H9 (cell line): ENCODE measurements at regions not wholly inside any gene's neighbourhood (a gene's known extent, or its start where the extent isn't known, plus 50 kb on each side); places are given as distances from the start of the nearest gene placed in this dataset.

ENCODE experiments used
- DNase-seq: peaks from one replicate; pipeline ENCODE4 v3.0.0-alpha.2; 2017
- H2AFZ ChIP-seq: one replicate; pipeline ENCODE4 v1.6.1; 2013; ENCODE audit warnings: mild to moderate bottlenecking, low read length, control low read depth, moderate library complexity
- H2AK5ac ChIP-seq: 2 replicates; pipeline ENCODE4 v1.6.1; 2013; ENCODE audit warnings: low read length, control low read depth, mixed read lengths; ENCODE audit not compliant: insufficient read length
- H2BK120ac ChIP-seq: one replicate; pipeline ENCODE4 v1.6.1; 2013; ENCODE audit warnings: low read depth, mild to moderate bottlenecking, low read length, control low read depth, inconsistent platforms; ENCODE audit not compliant: poor library complexity, severe bottlenecking
- H2BK12ac ChIP-seq: 2 replicates; pipeline ENCODE4 v1.6.1; 2013; ENCODE audit warnings: low read length, control low read depth, mixed read lengths, low read depth; ENCODE audit not compliant: insufficient read length
- H2BK15ac ChIP-seq: 2 replicates; pipeline ENCODE4 v1.6.1; 2013; ENCODE audit warnings: low read depth, low read length, control low read depth
- H2BK20ac ChIP-seq: one replicate; pipeline ENCODE4 v1.6.1; 2013; ENCODE audit warnings: low read depth, mild to moderate bottlenecking, low read length, control low read depth, inconsistent platforms; ENCODE audit not compliant: poor library complexity, severe bottlenecking
- H2BK5ac ChIP-seq: 2 replicates; pipeline ENCODE4 v1.6.1; 2013; ENCODE audit warnings: low read length, control low read depth, mixed read lengths; ENCODE audit not compliant: insufficient read length
- H3K14ac ChIP-seq: 2 replicates; pipeline ENCODE4 v1.6.1; 2013; ENCODE audit warnings: low read length, control low read depth; ENCODE audit not compliant: insufficient read depth
- H3K18ac ChIP-seq: 2 replicates; pipeline ENCODE4 v1.6.1; 2013; ENCODE audit warnings: low read depth, mild to moderate bottlenecking, mixed read lengths, low read length, control low read depth; ENCODE audit not compliant: insufficient read length
- H3K23ac ChIP-seq: 2 replicates; pipeline ENCODE4 v1.6.1; 2013; ENCODE audit warnings: low read length, control low read depth, mixed read lengths, low read depth; ENCODE audit not compliant: insufficient read length
- H3K23me2 ChIP-seq: 2 replicates; pipeline ENCODE4 v1.6.1; 2013; ENCODE audit warnings: low read depth, mild to moderate bottlenecking, mixed read lengths, low read length, control low read depth; ENCODE audit not compliant: insufficient read length, poor library complexity, severe bottlenecking
- H3K27ac ChIP-seq: 2 replicates; pipeline ENCODE4 v1.5.1; 2013; ENCODE audit warnings: low read length, control low read depth, mixed read lengths, low read depth; ENCODE audit not compliant: insufficient read length
- H3K27me3 ChIP-seq: 2 replicates; pipeline ENCODE4 v1.6.1; 2013; ENCODE audit warnings: low read length, control low read depth, inconsistent platforms; ENCODE audit not compliant: insufficient read depth
- H3K4ac ChIP-seq: 2 replicates; pipeline ENCODE4 v1.6.1; 2013; ENCODE audit warnings: low read depth, mild to moderate bottlenecking, control low read depth, inconsistent platforms, low read length, moderate library complexity
- H3K4me1 ChIP-seq: 2 replicates; pipeline ENCODE4 v1.6.1; 2013; ENCODE audit warnings: low read length, control low read depth, inconsistent platforms; ENCODE audit not compliant: insufficient read depth
- H3K4me2 ChIP-seq: 2 replicates; pipeline ENCODE4 v1.6.1; 2013; ENCODE audit warnings: low read length, control low read depth, mixed read lengths; ENCODE audit not compliant: insufficient read length, insufficient read depth
- H3K56ac ChIP-seq: 2 replicates; pipeline ENCODE4 v1.6.1; 2013; ENCODE audit warnings: low read depth, mild to moderate bottlenecking, mixed read lengths, low read length, control low read depth; ENCODE audit not compliant: insufficient read length
- H3K79me1 ChIP-seq: 2 replicates; pipeline ENCODE4 v1.6.1; 2013; ENCODE audit warnings: low read depth, mild to moderate bottlenecking, moderate library complexity, low read length, control low read depth, inconsistent platforms; ENCODE audit not compliant: insufficient read depth, poor library complexity, severe bottlenecking
- H3K79me2 ChIP-seq: 2 replicates; pipeline ENCODE4 v1.6.1; 2013; ENCODE audit warnings: low read length, control low read depth, inconsistent platforms; ENCODE audit not compliant: insufficient read depth
- H3K9ac ChIP-seq: 2 replicates; pipeline ENCODE4 v1.6.1; 2013; ENCODE audit warnings: low read length, control low read depth, mixed read lengths; ENCODE audit not compliant: insufficient read length; ENCODE audit errors: extremely low read depth
- H3K9me3 ChIP-seq: one replicate; pipeline ENCODE4 v1.6.1; 2013; ENCODE audit warnings: low read depth, low read length, inconsistent platforms; ENCODE audit not compliant: control insufficient read depth
- H3T11ph ChIP-seq: one replicate; pipeline ENCODE4 v1.6.1; 2013; ENCODE audit warnings: mild to moderate bottlenecking, low read length, control low read depth, inconsistent platforms
- H4K20me1 ChIP-seq: one replicate; pipeline ENCODE4 v1.6.1; 2013; ENCODE audit not compliant: control insufficient read depth, insufficient read length, insufficient read depth
- H4K5ac ChIP-seq: 2 replicates; pipeline ENCODE4 v1.6.1; 2013; ENCODE audit warnings: low read depth, mild to moderate bottlenecking, mixed read lengths, low read length, control low read depth; ENCODE audit not compliant: insufficient read length
- H4K8ac ChIP-seq: replicated peaks from 2 replicates; pipeline ENCODE4 v1.6.1; 2013; ENCODE audit warnings: low read length, control low read depth, mixed read lengths, low read depth; ENCODE audit not compliant: insufficient read length
- H4K91ac ChIP-seq: 2 replicates; pipeline ENCODE4 v1.6.1; 2013; ENCODE audit warnings: low read depth, mild to moderate bottlenecking, moderate library complexity, mixed read lengths, low read length, control low read depth; ENCODE audit not compliant: insufficient read length
- H3K27ac Mint-ChIP-seq, 3 experiments: 2 replicates in 2 of 3; 3 replicates in 1 of 3; pipeline ENCODE4 v1.8.0; 2020 to 2021; ENCODE audit warnings: mixed read lengths in 3 of 3, mild to moderate bottlenecking in 1 of 3, moderate library complexity in 1 of 3
- H3K27me3 Mint-ChIP-seq: 2 replicates; pipeline ENCODE4 v1.8.0; 2021; ENCODE audit warnings: low read depth, mild to moderate bottlenecking, moderate library complexity, mixed read lengths
- H3K36me3 Mint-ChIP-seq, 3 experiments: 2 replicates in 2 of 3; 3 replicates in 1 of 3; pipeline ENCODE4 v1.8.0; 2020 to 2021; ENCODE audit warnings: low read depth in 3 of 3, mixed read lengths in 3 of 3; ENCODE audit not compliant: insufficient read depth in 1 of 3
- H3K4me1 Mint-ChIP-seq, 2 experiments: 2 replicates each; pipeline ENCODE4 v1.8.0; 2020; ENCODE audit warnings: mixed read lengths in 2 of 2
- H3K4me3 Mint-ChIP-seq, 2 experiments: 2 replicates in 1 of 2; 3 replicates in 1 of 2; pipeline ENCODE4 v1.8.0; 2020 to 2021; ENCODE audit warnings: mild to moderate bottlenecking in 2 of 2, mixed read lengths in 2 of 2, moderate library complexity in 1 of 2
- H3K9me3 Mint-ChIP-seq, 2 experiments: 2 replicates in 1 of 2; 3 replicates in 1 of 2; pipeline ENCODE4 v1.8.0; 2020; ENCODE audit warnings: mild to moderate bottlenecking in 2 of 2, mixed read lengths in 2 of 2, moderate library complexity in 1 of 2
- CTCF ChIP-seq: fragments of 200-600 bp; sonication (generic); conservative IDR thresholded peaks from 3 replicates; pipeline ENCODE4 v1.8.0; 2021; ENCODE audit warnings: antibody characterized with exemption, mild to moderate bottlenecking
- WGBS: extraction: QIAGEN DNeasy Blood & Tissue Kit; methylation state at CpG from one replicate; pipeline ENCODE4 v1.1.7; 2013; ENCODE audit warnings: missing lambda C conversion rate, low lambda C conversion rate, mixed read lengths; ENCODE audit not compliant: insufficient read length; ENCODE audit errors: extremely low coverage; 5-methylcytosine and 5-hydroxymethylcytosine counted together

GRCh38 chr11:112454841-112455240 lies 194.2 kb upstream of the PLET1 start:
- Mint-ChIP-seq H3K4me1 (no peaks in the 10 kb centered on the region), H3K36me3 (no peaks in the 10 kb centered on the region), H3K9me3 (no peaks in the 10 kb centered on the region), H3K4me3 (no peak overlapping the region), H3K27me3 (peaks cover 8% of the 10 kb centered on the region), H3K27ac (no peak overlapping the region)
- Histone ChIP-seq H4K20me1 (no peaks in the 10 kb centered on the region), H3K14ac (no peak overlapping the region), H3K4me1 (no peaks in the 10 kb centered on the region), H3K9ac (no peak overlapping the region), H4K91ac (no peak overlapping the region), H3K79me1 (no peaks in the 10 kb centered on the region), H3T11ph (no peak overlapping the region), H2AFZ (no peak overlapping the region), H3K4me2 (no peak overlapping the region), H3K23me2 (no peaks in the 10 kb centered on the region), H3K23ac (no peak overlapping the region), H2BK5ac (no peak overlapping the region), H3K18ac (no peak overlapping the region), H3K4ac (no peak overlapping the region), H3K9me3 (no peaks in the 10 kb centered on the region), H3K79me2 (no peaks in the 10 kb centered on the region), H3K27ac (no peak overlapping the region), H2AK5ac (no peak overlapping the region), H2BK12ac (no peak overlapping the region), H2BK120ac (no peak overlapping the region), H4K8ac (no peak overlapping the region), H2BK15ac (no peak overlapping the region), H4K5ac (no peak overlapping the region), H2BK20ac (no peak overlapping the region), H3K56ac (no peak overlapping the region), H3K27me3 (no peaks in the 10 kb centered on the region)
- TF ChIP-seq CTCF: no peak
- no peak for DNase-seq
- no CpG with 5 or more reads among the region's 4 CpGs for WGBS
